ENCODE measurements at regions not wholly inside any gene's neighbourhood (a gene's known extent, or its start where the extent isn't known, plus 50 kb on each side); places are given as distances from the start of the nearest gene placed in this dataset.

DNA sequence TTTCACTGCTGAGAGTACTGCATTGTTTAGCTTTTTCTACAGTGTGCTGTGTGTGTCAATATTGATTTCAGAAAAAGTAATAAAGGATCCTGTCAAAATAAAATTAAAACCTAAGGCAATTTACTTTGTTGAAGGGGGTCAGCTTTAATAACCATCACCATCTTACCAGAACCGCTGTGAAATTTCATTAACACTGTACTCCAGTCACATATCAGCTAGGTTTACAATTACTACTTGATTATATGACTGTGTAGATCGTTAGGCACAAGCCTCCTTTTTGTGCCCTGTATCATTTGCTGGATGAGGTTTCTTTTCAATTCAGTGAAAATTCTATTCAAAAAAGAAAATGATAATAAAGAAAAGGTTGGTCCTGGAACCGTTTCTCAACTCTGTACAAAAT is 917.2 kb downstream of the CENPC start:
- DNase-seq (ENCODE audit: insufficient read length, low spot score) (no peak), FAIRE-seq (no peak)
- no peak for TF ChIP-seq TAF1 (IDR thresholded peaks at IDR 0.05; ENCODE audit: low read depth, low read length)
- no peak for TF ChIP-seq POLR2A (IDR thresholded peaks at IDR 0.05; ENCODE audit: low read depth, low read length)
- TF ChIP-seq SPI1 (IDR thresholded peaks at IDR 0.05; ENCODE audit: low read depth, low read length): no peak
- TF ChIP-seq POU2F2 (IDR thresholded peaks at IDR 0.05; ENCODE audit: low read depth, low read length): no peak
- TF ChIP-seq PAX5 (IDR thresholded peaks at IDR 0.05; ENCODE audit: insufficient read depth, low read length, severe bottlenecking): no peak
- no peak for TF ChIP-seq POLR2AphosphoS5 (IDR thresholded peaks at IDR 0.05; ENCODE audit: low read depth, low read length)

DNA sequence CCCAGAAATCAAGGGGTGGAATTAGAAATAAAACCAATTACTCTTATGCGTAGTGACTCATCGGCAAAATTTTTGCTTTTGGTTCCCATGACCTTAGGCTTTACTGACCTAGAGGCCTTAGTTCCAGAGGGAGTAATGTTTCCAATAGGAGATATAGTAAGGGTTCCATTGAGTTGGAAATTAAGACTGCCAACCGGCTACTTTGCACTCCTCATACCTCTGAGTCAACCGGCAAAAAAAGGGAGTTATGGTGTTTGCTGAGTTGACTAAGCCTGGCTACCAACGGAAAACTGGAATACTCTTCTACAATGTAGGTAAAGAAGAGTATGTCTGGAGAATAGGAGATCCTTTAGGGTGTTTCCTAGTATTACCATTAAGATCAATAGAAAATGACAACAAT is 919.8 kb downstream of the CENPC start:
- FAIRE-seq (no peak), DNase-seq (ENCODE audit: insufficient read length, low spot score) (no peak)
- TF ChIP-seq POU2F2 (IDR thresholded peaks at IDR 0.05; ENCODE audit: low read depth, low read length): no peak
- TF ChIP-seq SPI1 (IDR thresholded peaks at IDR 0.05; ENCODE audit: low read depth, low read length): no peak
- TF ChIP-seq PAX5 (IDR thresholded peaks at IDR 0.05; ENCODE audit: insufficient read depth, low read length, severe bottlenecking): no peak
- TF ChIP-seq POLR2AphosphoS5 (IDR thresholded peaks at IDR 0.05; ENCODE audit: low read depth, low read length): no peak
- no peak for TF ChIP-seq TAF1 (IDR thresholded peaks at IDR 0.05; ENCODE audit: low read depth, low read length)
- TF ChIP-seq POLR2A (IDR thresholded peaks at IDR 0.05; ENCODE audit: low read depth, low read length): no peak

DNA sequence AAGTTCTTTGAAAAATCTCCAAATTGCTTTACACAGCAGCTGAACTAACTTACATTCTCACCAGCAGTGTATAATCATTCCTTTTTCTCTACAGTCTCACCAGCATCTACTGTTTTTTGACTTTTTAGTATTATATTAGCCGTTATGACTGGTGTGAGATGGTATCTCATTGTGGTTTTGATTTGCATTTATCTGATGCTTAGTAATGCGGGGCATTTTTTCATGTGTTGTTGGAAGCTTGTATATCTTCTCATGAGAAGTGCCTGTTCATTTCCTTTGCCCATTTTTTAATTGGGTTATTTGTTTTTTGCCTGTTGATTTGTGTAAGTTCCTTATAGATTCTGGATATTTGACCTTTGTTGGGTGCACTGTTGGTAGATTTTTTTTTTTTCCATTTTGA is 931.7 kb downstream of the CENPC start:
- no peak for FAIRE-seq
- TF ChIP-seq TAF1 (IDR thresholded peaks at IDR 0.05; ENCODE audit: low read depth, low read length) (no peak), PAX5 (IDR thresholded peaks at IDR 0.05; ENCODE audit: insufficient read depth, low read length, severe bottlenecking) (no peak), SPI1 (IDR thresholded peaks at IDR 0.05; ENCODE audit: low read depth, low read length) (no peak), POLR2AphosphoS5 (IDR thresholded peaks at IDR 0.05; ENCODE audit: low read depth, low read length) (no peak), POU2F2 (IDR thresholded peaks at IDR 0.05; ENCODE audit: low read depth, low read length) (no peak), POLR2A (IDR thresholded peaks at IDR 0.05; ENCODE audit: low read depth, low read length) (no peak)
- DNase-seq (ENCODE audit: insufficient read length, low spot score): no peak

DNA sequence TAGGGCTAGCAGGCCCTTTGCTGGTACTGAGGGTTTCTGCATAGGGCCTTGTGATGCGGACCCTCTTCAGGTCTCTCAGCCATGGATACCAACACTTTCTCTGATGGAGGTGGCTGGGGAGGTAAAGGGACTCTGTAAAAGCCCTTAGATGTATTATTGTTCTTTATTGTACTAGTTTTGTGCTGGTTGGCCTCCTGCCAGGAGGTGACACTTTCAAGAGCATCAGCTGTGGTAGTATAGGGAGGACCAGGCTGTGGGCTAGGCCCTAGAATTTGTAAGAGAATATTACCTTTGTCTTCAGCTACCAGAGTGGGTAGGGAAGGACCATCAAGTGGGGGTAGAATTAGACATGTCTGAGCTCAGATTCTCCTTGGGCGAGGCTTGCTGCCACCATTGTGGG is 936.3 kb downstream of the CENPC start:
- no peak for FAIRE-seq
- TF ChIP-seq POU2F2 (IDR thresholded peaks at IDR 0.05; ENCODE audit: low read depth, low read length) (no peak), POLR2A (IDR thresholded peaks at IDR 0.05; ENCODE audit: low read depth, low read length) (no peak)
- DNase-seq (ENCODE audit: insufficient read length, low spot score): no peak

DNA sequence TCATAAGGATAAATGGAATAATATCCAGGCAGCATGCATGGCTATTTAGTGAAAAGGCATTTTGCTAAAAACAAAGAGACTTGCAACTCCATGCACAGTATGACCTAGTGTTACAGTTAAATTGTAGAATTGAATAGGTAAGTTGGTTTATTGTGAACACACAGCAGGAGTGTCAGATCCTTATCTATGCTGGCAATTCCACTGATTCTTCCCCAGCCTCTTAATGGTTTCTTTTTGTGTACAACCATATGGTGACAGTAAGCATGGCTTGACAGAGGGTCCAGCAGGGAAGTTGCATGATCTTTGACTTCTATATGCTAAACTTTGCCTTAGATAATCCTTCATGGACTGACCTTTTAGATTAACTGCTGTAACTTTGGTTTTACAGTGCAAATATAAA is 936.6 kb upstream of the EPHA5 start:
- no peak for FAIRE-seq

DNA sequence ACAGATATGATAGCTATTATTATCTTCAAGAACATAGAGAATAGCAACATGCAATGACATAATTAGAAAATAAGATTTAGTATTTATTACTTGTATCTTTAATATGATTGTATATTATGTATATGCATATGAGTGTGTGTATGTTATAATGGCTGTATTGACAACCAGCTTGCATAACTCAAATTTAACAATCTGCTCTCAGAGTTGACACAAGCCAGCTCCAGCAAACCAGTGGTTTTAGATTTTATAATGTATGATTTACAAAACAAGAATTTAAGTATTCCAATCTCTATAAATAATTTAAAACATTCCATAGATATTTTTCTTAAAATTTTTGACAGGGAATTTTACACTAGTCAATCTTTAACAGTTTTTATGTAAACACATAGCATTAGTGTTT is 935.9 kb upstream of the EPHA5 start:
- no peak for TF ChIP-seq POLR2A (IDR thresholded peaks at IDR 0.05; ENCODE audit: low read depth, low read length)
- no peak for TF ChIP-seq SPI1 (IDR thresholded peaks at IDR 0.05; ENCODE audit: low read depth, low read length)
- no peak for TF ChIP-seq POLR2AphosphoS5 (IDR thresholded peaks at IDR 0.05; ENCODE audit: low read depth, low read length)
- TF ChIP-seq TAF1 (IDR thresholded peaks at IDR 0.05; ENCODE audit: low read depth, low read length): no peak
- DNase-seq (ENCODE audit: insufficient read length, low spot score): no peak
- FAIRE-seq: no peak

More for the DNA sequence above, 936.6 kb upstream of the EPHA5 start:
- no peak for DNase-seq (ENCODE audit: insufficient read length, low spot score)
- TF ChIP-seq POLR2AphosphoS5 (IDR thresholded peaks at IDR 0.05; ENCODE audit: low read depth, low read length) (no peak), POU2F2 (IDR thresholded peaks at IDR 0.05; ENCODE audit: low read depth, low read length) (no peak), PAX5 (IDR thresholded peaks at IDR 0.05; ENCODE audit: insufficient read depth, low read length, severe bottlenecking) (no peak), POLR2A (IDR thresholded peaks at IDR 0.05; ENCODE audit: low read depth, low read length) (no peak), TAF1 (IDR thresholded peaks at IDR 0.05; ENCODE audit: low read depth, low read length) (no peak), SPI1 (IDR thresholded peaks at IDR 0.05; ENCODE audit: low read depth, low read length) (no peak)

DNA sequence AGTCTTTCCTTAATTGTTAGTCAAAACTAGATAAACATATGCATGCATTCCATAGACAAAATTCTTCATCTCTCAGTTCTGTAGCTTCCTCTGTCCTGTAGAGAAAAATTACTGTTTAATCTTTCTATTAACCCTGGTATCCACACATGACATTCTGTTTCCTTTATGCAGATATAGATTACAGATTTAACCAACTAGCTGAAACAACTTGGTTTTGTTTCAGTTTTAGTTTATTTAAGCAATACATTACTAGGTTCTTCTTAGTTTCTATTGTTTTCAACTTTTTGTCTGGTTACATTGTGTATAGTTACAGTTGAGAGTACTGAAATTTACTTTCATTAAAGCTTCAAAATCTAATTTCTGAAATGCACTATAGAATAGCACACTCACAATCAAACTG is 933.9 kb upstream of the EPHA5 start:
- FAIRE-seq: no peak
- TF ChIP-seq PAX5 (IDR thresholded peaks at IDR 0.05; ENCODE audit: insufficient read depth, low read length, severe bottlenecking) (no peak), TAF1 (IDR thresholded peaks at IDR 0.05; ENCODE audit: low read depth, low read length) (no peak), POU2F2 (IDR thresholded peaks at IDR 0.05; ENCODE audit: low read depth, low read length) (no peak), POLR2A (IDR thresholded peaks at IDR 0.05; ENCODE audit: low read depth, low read length) (no peak), SPI1 (IDR thresholded peaks at IDR 0.05; ENCODE audit: low read depth, low read length) (no peak), POLR2AphosphoS5 (IDR thresholded peaks at IDR 0.05; ENCODE audit: low read depth, low read length) (no peak)
- DNase-seq (ENCODE audit: insufficient read length, low spot score): no peak

DNA sequence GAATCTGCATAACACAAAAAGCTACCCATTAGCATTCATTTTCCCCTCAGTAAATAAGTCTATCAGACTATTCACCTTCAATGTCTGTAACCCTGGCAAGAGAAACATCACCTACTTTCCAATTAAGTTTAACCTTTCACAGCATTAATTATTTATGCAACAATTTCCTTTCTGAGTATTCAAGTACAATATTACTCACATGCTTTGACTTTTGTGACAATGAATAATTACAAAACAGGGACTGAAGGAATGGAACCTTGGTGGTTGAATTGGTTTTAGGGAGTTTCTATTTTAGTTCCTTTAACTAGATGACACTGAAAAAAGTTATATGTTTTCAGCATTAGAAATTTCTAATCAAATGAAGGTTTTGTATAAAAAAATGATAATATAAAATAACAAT is 932.3 kb upstream of the EPHA5 start:
- TF ChIP-seq POLR2A (IDR thresholded peaks at IDR 0.05; ENCODE audit: low read depth, low read length): no peak
- no peak for TF ChIP-seq POU2F2 (IDR thresholded peaks at IDR 0.05; ENCODE audit: low read depth, low read length)
- TF ChIP-seq PAX5 (IDR thresholded peaks at IDR 0.05; ENCODE audit: insufficient read depth, low read length, severe bottlenecking): no peak
- no peak for TF ChIP-seq POLR2AphosphoS5 (IDR thresholded peaks at IDR 0.05; ENCODE audit: low read depth, low read length)
- TF ChIP-seq TAF1 (IDR thresholded peaks at IDR 0.05; ENCODE audit: low read depth, low read length): no peak
- no peak for TF ChIP-seq SPI1 (IDR thresholded peaks at IDR 0.05; ENCODE audit: low read depth, low read length)
- no peak for FAIRE-seq
- DNase-seq (ENCODE audit: insufficient read length, low spot score): no peak

DNA sequence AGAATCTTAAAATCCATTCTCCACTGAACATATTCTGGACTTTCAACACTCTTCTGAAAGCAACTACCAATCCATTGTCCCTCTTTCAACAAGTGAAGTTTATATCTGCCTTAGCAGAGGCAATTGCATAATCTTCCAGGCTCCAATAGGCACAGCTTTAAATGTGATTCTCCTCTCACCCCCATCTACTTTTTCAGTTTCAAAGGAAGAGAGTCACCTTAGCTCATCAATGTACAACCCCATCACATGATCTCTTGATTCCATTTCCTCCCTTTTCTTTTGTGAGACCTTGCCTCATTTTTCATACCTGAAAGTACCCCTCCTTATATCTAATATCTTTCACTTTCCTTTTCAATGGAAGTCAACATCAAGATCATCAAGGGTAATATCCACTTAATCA is 921.7 kb upstream of the EPHA5 start:
- TF ChIP-seq TAF1 (IDR thresholded peaks at IDR 0.05; ENCODE audit: low read depth, low read length) (no peak), SPI1 (IDR thresholded peaks at IDR 0.05; ENCODE audit: low read depth, low read length) (no peak), PAX5 (IDR thresholded peaks at IDR 0.05; ENCODE audit: insufficient read depth, low read length, severe bottlenecking) (no peak), POLR2A (IDR thresholded peaks at IDR 0.05; ENCODE audit: low read depth, low read length) (no peak), POLR2AphosphoS5 (IDR thresholded peaks at IDR 0.05; ENCODE audit: low read depth, low read length) (no peak), POU2F2 (IDR thresholded peaks at IDR 0.05; ENCODE audit: low read depth, low read length) (no peak)
- FAIRE-seq: no peak

DNA sequence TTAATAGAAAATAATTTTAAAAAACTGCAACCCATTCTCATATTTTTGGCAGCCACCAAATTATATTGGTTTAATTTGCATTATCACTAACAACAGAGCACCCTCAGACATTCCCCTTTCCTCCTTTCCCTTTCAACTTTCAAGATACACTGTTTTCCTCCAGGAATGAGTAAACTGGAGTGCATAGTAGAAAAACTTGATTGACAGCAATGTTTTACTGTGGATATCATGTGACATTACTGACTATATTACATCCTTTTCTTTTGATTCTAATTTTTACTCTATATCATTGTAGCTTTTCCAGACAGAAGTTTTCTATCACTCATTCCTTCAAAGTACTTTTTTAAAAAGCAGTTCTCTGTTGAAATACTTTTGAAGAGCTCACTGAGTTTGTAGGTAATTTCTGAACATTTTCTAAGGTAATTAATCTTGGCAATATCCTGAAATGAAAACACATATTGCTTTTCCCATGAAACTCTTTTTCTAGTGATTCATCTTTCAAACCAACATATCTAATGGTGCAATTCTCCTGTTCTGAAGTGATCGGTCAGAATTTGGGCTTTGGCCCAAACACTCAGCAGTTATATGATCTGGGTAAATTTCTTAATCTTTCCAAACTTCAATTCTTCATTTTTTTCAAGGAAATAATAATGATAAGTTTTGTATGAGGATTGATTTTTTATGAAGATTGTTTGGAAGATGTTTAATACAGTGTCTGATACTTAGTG is 920.4 kb upstream of the EPHA5 start:
- no peak for FAIRE-seq

More for the DNA sequence above, 921.7 kb upstream of the EPHA5 start:
- no peak for DNase-seq (ENCODE audit: insufficient read length, low spot score)

More for the DNA sequence above, 920.4 kb upstream of the EPHA5 start:
- DNase-seq (ENCODE audit: insufficient read length, low spot score): no peak
- TF ChIP-seq TAF1 (IDR thresholded peaks at IDR 0.05; ENCODE audit: low read depth, low read length): no peak
- TF ChIP-seq PAX5 (IDR thresholded peaks at IDR 0.05; ENCODE audit: insufficient read depth, low read length, severe bottlenecking): no peak
- TF ChIP-seq SPI1 (IDR thresholded peaks at IDR 0.05; ENCODE audit: low read depth, low read length): no peak
- TF ChIP-seq POLR2A (IDR thresholded peaks at IDR 0.05; ENCODE audit: low read depth, low read length): no peak
- TF ChIP-seq POLR2AphosphoS5 (IDR thresholded peaks at IDR 0.05; ENCODE audit: low read depth, low read length): no peak
- no peak for TF ChIP-seq POU2F2 (IDR thresholded peaks at IDR 0.05; ENCODE audit: low read depth, low read length)
